Epithelial cell of esophagus (primary cell): ENCODE measurements at regions not wholly inside any gene's neighbourhood (a gene's known extent, or its start where the extent isn't known, plus 50 kb on each side); places are given as distances from the start of the nearest gene placed in this dataset.

Experiments used
- DNase-seq: peaks from one replicate; pipeline ENCODE4 v3.0.0; 2010; ENCODE audit warnings: low read depth
- H3K4me3 ChIP-seq: 2 replicates; pipeline ENCODE4 v1.5.1; 2011; ENCODE audit warnings: mild to moderate bottlenecking, low read length, control low read depth
- CTCF ChIP-seq: IDR thresholded peaks from 2 replicates; pipeline ENCODE4 v1.5.1; 2011; ENCODE audit warnings: low read depth, mild to moderate bottlenecking, low read length, control low read depth, inconsistent platforms; ENCODE audit not compliant: insufficient read depth; ENCODE audit errors: missing control alignments

- no peak for DNase-seq
- no peak for TF ChIP-seq CTCF
- no peak overlapping the region for H3K4me3 ChIP-seq
Observed at GRCh38 chr10:75347186-75347585, 54.4 kb downstream of the ZNF503 start.

- no peak for DNase-seq
- H3K4me3 ChIP-seq, result no peak overlapping the region
- no peak for TF ChIP-seq CTCF
Observed at GRCh38 chr10:75345738-75346137, 55.8 kb downstream of the ZNF503 start.

- no peak overlapping the region for H3K4me3 ChIP-seq
- DNase-seq, result no peak
- TF ChIP-seq CTCF, result no peak
Observed at GRCh38 chr10:75344170-75344569, 57.4 kb downstream of the ZNF503 start.

- no peak for TF ChIP-seq CTCF
- no peak for DNase-seq
- no peak overlapping the region for H3K4me3 ChIP-seq
Observed at GRCh38 chr10:75342397-75342796, 59.2 kb downstream of the ZNF503 start.

GRCh38 chr10:75335983-75336382 is 65.6 kb downstream of the ZNF503 start:
- DNase-seq, result no peak
- no peak for TF ChIP-seq CTCF
- no peak overlapping the region for H3K4me3 ChIP-seq

GRCh38 chr10:75335191-75335590 is 66.4 kb downstream of the ZNF503 start:
- TF ChIP-seq CTCF, result no peak
- no peak for DNase-seq
- H3K4me3 ChIP-seq, result no peak overlapping the region

GRCh38 chr10:75334720-75335119 is 66.8 kb downstream of the ZNF503 start:
- DNase-seq, result no peak
- no peak for TF ChIP-seq CTCF
- no peak overlapping the region for H3K4me3 ChIP-seq
